HG02981 (cell line): ENCODE measurements at regions not wholly inside any gene's neighbourhood (a gene's known extent, or its start where the extent isn't known, plus 50 kb on each side); places are given as distances from the start of the nearest gene placed in this dataset.
"Not testable (repeated sequence)": the region's sequence is repeated elsewhere in the genome, so short reads cannot be mapped to it uniquely, and the experiment has no call there.

Experiments
- ATAC-seq: cut with Tn5 transposase; IDR thresholded peaks from one replicate; pipeline ENCODE4 v1.9.1; 2021; ENCODE audit warnings: mild to moderate bottlenecking, moderate library complexity; ENCODE audit not compliant: unreplicated experiment

GRCh38 chr15:99454941-99455788, 110.6 kb upstream of the MEF2A start:
- no peak for ATAC-seq

- no peak for ATAC-seq
Observed at GRCh38 chr15:99455789-99456160, 110.0 kb upstream of the MEF2A start.

- no peak for ATAC-seq
Observed at GRCh38 chr15:99464137-99464536, 101.6 kb upstream of the MEF2A start.

- ATAC-seq = no peak
Observed at GRCh38 chr15:99466701-99467337, 99.0 kb upstream of the MEF2A start.

DNA sequence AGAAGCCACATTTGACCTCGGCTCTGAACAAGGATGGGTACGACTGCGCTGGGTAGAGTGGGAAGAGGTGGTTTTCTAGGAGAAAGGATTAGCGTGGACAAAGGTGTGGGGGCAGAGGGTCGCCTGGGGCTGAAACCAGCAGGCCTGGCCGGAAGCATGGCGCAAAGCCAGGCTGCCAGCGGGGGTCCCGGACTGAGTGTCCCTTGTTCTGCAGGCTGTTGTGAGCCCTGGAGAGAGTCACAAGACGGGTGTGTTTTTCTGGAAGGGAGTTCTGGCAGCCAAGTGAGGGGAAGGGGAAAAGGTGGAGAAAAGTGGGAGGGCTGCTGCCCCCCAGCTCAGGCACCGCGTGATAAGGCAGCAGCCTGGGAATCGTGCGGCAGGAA, 98.5 kb upstream of the MEF2A start:
- no peak for ATAC-seq

DNA sequence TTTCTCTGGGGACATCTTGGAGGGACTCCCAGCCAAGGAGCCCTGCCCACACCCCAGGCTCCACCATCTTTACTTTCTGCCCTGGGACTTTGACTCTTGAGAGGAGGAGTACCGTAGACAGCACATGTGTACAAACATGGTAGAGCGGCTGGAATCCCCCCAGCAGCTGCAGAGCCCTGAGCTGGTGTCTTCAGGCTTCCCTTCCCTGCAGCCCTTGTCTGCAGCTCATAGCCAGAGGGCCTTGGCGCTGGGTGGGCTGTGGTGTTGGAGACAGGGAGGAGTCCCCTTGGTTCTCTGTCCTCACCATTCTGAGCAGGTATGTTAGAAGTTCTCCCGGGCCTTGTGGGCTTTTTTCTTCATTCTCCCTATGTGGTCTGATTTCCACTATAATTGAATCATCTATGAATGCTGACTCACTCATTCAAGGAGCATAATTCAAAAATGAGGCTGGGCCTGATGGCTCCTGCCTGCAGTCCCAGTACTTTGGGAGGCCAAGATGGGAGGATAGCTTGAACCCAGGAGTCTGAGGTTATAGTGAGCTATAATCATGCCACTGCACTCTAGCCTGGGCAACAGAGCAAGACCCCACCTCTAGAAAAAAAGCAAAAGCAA, 97.8 kb upstream of the MEF2A start:
- no peak for ATAC-seq

GRCh38 chr15:99470204-99470603, 95.6 kb upstream of the MEF2A start:
- ATAC-seq = not testable (repeated sequence)

DNA sequence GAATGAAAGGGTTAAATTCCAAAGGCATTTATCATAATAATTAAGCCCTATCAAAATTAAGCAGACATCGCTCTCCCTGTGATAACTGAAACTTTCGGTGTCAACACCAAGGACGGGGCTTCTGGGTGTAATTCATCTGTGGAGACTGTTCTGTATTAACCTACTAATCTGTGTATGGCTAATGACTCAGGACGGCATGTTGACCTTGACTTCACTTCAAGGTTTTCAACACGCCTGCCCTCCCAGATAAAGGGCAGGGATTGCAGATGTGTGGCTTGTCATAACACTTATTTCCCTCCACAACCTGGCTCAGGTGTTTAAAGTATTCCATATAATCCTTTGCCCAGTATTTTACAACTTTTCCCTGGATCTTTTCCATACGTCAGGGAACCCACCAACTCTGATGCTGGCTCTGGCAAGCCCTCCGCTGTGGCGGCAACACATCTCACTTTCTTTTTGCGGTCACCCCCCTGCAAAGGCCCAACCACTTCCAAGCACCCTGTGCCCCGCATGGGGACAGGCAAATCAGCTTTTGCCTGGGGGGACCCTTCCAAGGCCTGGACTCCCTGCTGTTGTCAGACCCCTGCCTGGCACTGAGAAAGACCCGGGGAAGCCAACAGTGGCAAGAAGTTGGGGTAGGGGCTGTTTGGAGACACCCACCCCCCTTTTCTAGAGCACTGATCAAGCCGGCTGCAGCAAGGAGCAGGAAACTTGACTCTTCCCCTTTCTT, 93.2 kb upstream of the MEF2A start:
- no peak for ATAC-seq

DNA sequence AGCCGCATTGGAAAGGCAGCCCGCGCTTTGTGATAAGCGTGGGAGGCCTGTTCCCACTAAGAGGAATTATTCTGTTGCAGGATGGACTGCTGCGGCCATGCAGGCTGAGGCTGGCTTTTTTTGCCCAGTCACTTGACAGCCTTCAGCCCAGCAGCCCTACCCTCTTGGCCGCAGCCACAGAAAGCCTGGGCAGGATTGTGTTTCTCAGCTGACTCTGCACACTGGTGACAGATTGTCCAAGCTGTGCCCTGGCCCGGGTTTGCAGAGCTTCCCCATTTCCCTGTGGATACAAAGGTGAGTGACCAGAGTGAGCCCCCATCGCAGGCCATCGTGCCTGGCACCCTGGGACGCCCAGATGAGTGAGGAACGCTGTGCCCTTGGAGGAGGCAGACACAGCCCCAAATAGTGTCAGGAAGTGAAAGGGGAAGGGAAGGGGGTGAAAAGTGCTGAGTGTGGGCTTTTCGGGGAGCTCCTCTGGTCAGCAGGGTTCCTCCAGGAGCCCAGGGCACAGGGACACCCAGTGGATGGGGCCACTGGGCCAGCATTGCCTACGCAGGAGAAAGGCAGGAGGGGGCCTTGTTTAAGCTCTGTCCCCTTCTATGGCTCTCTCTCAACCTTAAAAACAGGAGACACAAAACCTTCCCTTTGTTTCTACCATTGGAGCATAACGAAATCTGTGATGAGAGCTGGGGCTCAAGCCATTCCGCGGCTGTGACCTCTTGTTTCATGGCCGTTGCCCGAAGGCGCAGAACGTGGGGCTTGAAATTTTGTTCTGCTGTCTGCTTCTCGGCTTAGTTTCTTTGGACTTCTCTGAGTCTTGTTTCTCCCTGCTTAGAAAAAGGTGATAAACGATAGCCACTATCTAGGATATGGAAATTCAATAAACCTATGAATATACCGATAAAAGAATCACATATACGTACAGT, 91.5 kb upstream of the MEF2A start:
- no peak for ATAC-seq

DNA sequence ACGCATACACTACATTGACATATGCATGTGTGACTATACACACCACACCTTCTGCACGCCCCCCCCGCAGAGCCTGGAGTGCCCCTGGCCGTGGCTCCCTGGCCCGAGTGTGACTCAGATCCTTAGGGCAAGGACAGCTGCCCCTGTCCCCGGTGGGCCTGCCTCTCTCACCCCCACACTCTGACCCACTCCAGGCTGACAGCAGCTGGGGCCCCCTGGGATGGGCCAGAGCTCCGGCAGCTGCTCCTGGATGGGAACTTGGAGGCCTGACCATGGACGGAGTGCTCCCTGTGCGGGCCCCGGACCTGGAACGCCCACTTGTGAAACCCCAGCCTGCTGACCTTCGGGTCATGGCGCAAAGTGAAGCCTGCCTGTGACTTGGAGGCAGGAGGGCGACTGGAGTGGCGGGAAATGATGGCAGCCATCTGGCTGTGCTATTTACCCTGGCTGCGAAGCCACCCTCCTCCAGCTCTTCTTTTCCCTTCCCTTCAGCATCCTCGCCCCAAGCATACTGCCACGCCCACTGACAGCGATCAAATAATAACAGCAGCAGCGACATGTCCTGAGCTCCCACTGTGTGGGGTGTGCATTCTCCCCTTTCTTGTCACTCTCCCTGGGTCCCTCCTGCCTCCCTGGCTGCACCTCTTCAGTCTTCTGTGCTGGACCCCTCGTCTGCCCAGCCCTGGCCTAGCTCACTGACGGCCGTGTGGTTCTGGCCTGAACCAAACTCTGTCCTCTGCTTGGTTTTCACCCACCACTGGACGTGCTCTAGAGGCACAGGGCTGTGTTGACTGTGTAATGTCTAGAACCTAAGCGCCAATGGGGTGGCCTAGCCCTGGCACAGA, 90.7 kb upstream of the MEF2A start:
- no peak for ATAC-seq

DNA sequence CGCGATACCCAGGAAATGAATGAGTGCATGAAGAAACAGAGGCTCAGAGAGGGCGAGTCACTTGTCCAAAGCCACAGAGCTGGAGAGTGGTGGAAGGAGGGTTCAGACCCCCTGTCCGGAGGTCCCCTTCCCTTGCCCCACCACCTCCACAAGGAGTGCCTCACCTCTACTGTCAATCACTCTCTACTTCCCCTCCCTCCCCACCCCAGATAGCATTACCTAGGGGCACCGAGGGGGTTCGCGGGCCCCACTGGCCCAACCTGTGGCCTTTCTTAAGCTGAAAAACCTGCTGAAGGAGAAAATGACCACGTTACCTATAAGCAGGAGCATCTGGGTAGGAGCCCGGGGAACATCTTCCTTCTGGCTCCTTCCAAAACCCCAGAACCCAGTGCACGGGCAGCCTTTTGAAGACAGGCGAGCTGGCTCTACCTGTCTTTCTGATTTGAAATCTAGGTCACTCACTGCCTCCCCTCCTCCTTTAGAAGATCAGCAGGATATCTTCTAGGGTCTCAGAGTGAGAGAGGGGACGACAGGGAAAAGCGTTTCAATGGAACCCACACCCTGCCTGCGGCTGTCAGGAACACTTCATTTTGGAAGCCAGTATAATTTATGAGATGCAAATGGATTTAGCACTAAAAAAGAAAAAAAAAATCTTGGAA, 89.9 kb upstream of the MEF2A start:
- no peak for ATAC-seq

- no peak for ATAC-seq
Observed at GRCh38 chr15:99476413-99477222, 89.2 kb upstream of the MEF2A start.

DNA sequence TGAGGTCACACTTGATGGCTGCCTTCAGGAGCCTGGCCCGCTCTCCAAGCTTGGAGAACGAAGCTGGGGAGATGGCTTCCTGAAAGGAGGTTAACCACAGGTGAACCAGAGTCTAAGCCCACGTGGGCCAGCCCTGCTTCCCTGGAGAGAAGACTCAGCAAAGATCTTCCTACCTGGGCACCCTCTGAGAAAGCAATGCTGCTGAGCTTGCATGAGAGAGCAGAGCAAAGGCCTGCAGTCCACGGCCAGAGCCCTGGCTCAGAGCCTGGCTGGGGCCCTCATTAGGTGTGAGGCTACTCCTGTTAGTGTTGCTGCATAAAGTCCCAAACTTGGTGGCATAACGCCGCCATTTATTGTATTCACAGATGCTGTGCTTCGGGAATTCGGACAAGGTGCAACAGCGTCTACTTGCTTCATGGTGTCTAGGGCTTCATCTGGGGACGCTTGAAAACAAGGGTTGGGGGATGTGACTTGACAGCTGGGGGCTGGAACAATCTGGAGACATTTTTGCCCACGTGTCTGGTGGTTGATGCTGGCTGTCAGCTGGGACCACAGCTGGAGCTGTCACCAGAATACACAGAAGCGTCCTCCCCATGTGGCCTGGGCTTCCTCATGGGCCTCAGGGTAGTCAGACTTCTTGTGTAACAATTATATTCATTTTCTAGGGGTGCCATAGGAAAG, 87.9 kb upstream of the MEF2A start:
- ATAC-seq = no peak

GRCh38 chr15:99478977-99479376, 86.8 kb upstream of the MEF2A start:
- ATAC-seq = no peak

- no peak for ATAC-seq
Observed at GRCh38 chr15:99480016-99480810, 85.6 kb upstream of the MEF2A start.

DNA sequence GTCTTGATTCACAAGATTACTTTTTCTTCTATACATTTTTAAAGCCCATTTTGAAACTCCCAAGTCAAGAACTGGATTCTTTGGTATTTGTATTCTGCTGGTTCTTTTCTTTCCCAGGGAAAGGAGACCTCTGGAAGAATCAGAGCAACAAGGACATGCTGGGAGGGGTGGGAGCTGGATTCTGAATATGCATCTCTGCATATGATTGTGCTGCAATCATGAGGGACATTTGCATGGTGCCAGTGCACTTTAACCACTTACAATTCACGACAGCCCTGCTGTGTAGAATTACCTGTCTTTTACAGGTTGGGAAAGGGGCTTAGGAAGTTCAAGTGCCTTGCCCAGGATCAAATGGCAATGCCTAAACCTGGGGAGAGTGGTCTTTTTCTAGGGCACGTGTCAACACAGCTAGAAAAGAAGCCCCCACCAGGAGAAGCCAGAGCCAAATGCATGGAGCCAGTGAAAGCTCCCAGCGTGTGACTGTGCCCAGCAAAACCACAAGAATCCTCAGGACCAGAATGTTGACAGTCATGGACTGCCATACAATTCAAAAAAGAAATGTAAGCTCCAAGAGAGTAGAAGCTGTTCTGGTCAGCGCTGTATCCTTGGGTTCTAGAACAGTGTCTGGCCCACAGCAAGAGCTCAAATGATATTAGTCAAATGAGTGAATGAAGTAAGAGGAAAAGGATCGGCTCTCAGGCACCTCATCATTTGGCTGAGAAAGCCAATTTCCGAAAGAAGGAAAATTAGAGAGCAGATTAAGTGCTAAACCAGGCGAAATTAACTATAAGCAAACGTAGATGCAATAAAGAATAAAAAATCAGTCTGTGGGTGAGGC, 84.5 kb upstream of the MEF2A start:
- no peak for ATAC-seq
